ENCODE measurements at regions not wholly inside any gene's neighbourhood (a gene's known extent, or its start where the extent isn't known, plus 50 kb on each side); places are given as distances from the start of the nearest gene placed in this dataset.

GRCh38 chr18:1468550-1468949 lies 563.9 kb downstream of the ADCYAP1 start:
- intact Hi-C loops (cut with DNase I) = no loop called here
- no peak overlapping the region for H3K27ac ChIP-seq (ENCODE audit: low read depth in 2 of 2, low read length in 2 of 2)
- DNase-seq (no peak), FAIRE-seq (no peak)
- H3K36me3 ChIP-seq (ENCODE audit: control insufficient read depth in 2 of 3, insufficient read depth in 3 of 3, low read length in 3 of 3) = no peaks in the 10 kb centered on the region
- no peaks in the 10 kb centered on the region for H3K27me3 ChIP-seq (ENCODE audit: control insufficient read depth, insufficient read depth, low read length)
- H3K9ac ChIP-seq (ENCODE audit: low read length in 3 of 3) = no peak overlapping the region
- no peak overlapping the region for H3K4me3 ChIP-seq (ENCODE audit: low read length in 3 of 3)
- TF ChIP-seq CTCF (IDR thresholded peaks at IDR 0.05; ENCODE audit: borderline replicate concordance, extremely low read depth, insufficient read depth) = no peak
- H3K9me3 ChIP-seq (ENCODE audit: control insufficient read depth in 2 of 3, insufficient read depth in 1 of 3, low read length in 3 of 3) = no peaks in the 10 kb centered on the region
- H3K4me1 ChIP-seq (ENCODE audit: control insufficient read depth in 2 of 3, insufficient read depth in 2 of 3, low read depth in 1 of 3, low read length in 3 of 3) = no peaks in the 10 kb centered on the region

- intact Hi-C loops (cut with DNase I) = no loop called here
- Histone ChIP-seq H3K4me1 (ENCODE audit: control insufficient read depth in 2 of 3, insufficient read depth in 2 of 3, low read depth in 1 of 3, low read length in 3 of 3) (no peaks in the 10 kb centered on the region), H3K27ac (ENCODE audit: low read depth in 2 of 2, low read length in 2 of 2) (no peak overlapping the region), H3K36me3 (ENCODE audit: control insufficient read depth in 2 of 3, insufficient read depth in 3 of 3, low read length in 3 of 3) (no peaks in the 10 kb centered on the region), H3K9me3 (ENCODE audit: control insufficient read depth in 2 of 3, insufficient read depth in 1 of 3, low read length in 3 of 3) (no peaks in the 10 kb centered on the region), H3K27me3 (ENCODE audit: control insufficient read depth, insufficient read depth, low read length) (no peaks in the 10 kb centered on the region), H3K4me3 (ENCODE audit: low read length in 3 of 3) (no peak overlapping the region), H3K9ac (ENCODE audit: low read length in 3 of 3) (no peak overlapping the region)
- no peak for DNase-seq
- FAIRE-seq = no peak
- TF ChIP-seq CTCF (IDR thresholded peaks at IDR 0.05; ENCODE audit: borderline replicate concordance, extremely low read depth, insufficient read depth) = no peak
Measured at GRCh38 chr18:1475867-1476266, 571.2 kb downstream of the ADCYAP1 start.

GRCh38 chr18:1480309-1480708 lies 575.6 kb downstream of the ADCYAP1 start:
- no peaks in the 10 kb centered on the region for H3K36me3 ChIP-seq (ENCODE audit: control insufficient read depth in 2 of 3, insufficient read depth in 3 of 3, low read length in 3 of 3)
- no peak overlapping the region for H3K4me3 ChIP-seq (ENCODE audit: low read length in 3 of 3)
- no peaks in the 10 kb centered on the region for H3K4me1 ChIP-seq (ENCODE audit: control insufficient read depth in 2 of 3, insufficient read depth in 2 of 3, low read depth in 1 of 3, low read length in 3 of 3)
- FAIRE-seq (no peak), DNase-seq (no peak)
- H3K27me3 ChIP-seq (ENCODE audit: control insufficient read depth, insufficient read depth, low read length) = no peaks in the 10 kb centered on the region
- H3K9me3 ChIP-seq (ENCODE audit: control insufficient read depth in 2 of 3, insufficient read depth in 1 of 3, low read length in 3 of 3) = no peaks in the 10 kb centered on the region
- H3K9ac ChIP-seq (ENCODE audit: low read length in 3 of 3) = no peak overlapping the region
- intact Hi-C loops (cut with DNase I) = no loop called here
- no peak overlapping the region for H3K27ac ChIP-seq (ENCODE audit: low read depth in 2 of 2, low read length in 2 of 2)
- no peak for TF ChIP-seq CTCF (IDR thresholded peaks at IDR 0.05; ENCODE audit: borderline replicate concordance, extremely low read depth, insufficient read depth)

- DNase-seq (no peak), FAIRE-seq (no peak)
- Histone ChIP-seq H3K27me3 (ENCODE audit: control insufficient read depth, insufficient read depth, low read length) (no peaks in the 10 kb centered on the region), H3K9ac (ENCODE audit: low read length in 3 of 3) (no peak overlapping the region), H3K4me3 (ENCODE audit: low read length in 3 of 3) (no peak overlapping the region), H3K4me1 (ENCODE audit: control insufficient read depth in 2 of 3, insufficient read depth in 2 of 3, low read depth in 1 of 3, low read length in 3 of 3) (no peaks in the 10 kb centered on the region), H3K27ac (ENCODE audit: low read depth in 2 of 2, low read length in 2 of 2) (no peak overlapping the region), H3K36me3 (ENCODE audit: control insufficient read depth in 2 of 3, insufficient read depth in 3 of 3, low read length in 3 of 3) (no peaks in the 10 kb centered on the region), H3K9me3 (ENCODE audit: control insufficient read depth in 2 of 3, insufficient read depth in 1 of 3, low read length in 3 of 3) (no peaks in the 10 kb centered on the region)
- intact Hi-C loops (cut with DNase I) = no loop called here
- TF ChIP-seq CTCF (IDR thresholded peaks at IDR 0.05; ENCODE audit: borderline replicate concordance, extremely low read depth, insufficient read depth) = no peak
Measured at GRCh38 chr18:1481577-1481976, 576.9 kb downstream of the ADCYAP1 start.

All from kidney (tissue), 13 donors.